Keratinocyte (primary cell): ENCODE measurements at regions not wholly inside any gene's neighbourhood (a gene's known extent, or its start where the extent isn't known, plus 50 kb on each side); places are given as distances from the start of the nearest gene placed in this dataset.
"Not testable (repeated sequence)": the region's sequence is repeated elsewhere in the genome, so short reads cannot be mapped to it uniquely, and the experiment has no call there.

ENCODE experiments used
- DNase-seq: peaks from one replicate; pipeline ENCODE4 v3.0.0-alpha.2; 2011; ENCODE audit warnings: low read depth, missing footprints, low spot score
- FAIRE-seq: peaks from 2 replicates; lab custom pipeline; 2011; peaks lifted over from hg19 to GRCh38; lab: Jason Lieb, UNC
- H2AFZ ChIP-seq: 2 replicates; pipeline ENCODE4 v1.6.0; 2012; ENCODE audit warnings: low read length, control low read depth, inconsistent platforms; ENCODE audit not compliant: control insufficient read depth
- H3K27ac ChIP-seq: 2 replicates; pipeline ENCODE4 v1.5.1; 2011; ENCODE audit warnings: low read length; ENCODE audit not compliant: control insufficient read depth, insufficient read depth
- H3K27me3 ChIP-seq: 3 replicates; pipeline ENCODE4 v1.6.0; 2011; ENCODE audit warnings: low read length; ENCODE audit not compliant: control insufficient read depth, insufficient read depth; ENCODE audit errors: extremely low read depth
- H3K36me3 ChIP-seq, 2 experiments: 2 replicates in 1 of 2; 3 replicates in 1 of 2; pipeline ENCODE4 v1.5.1; 2011; ENCODE audit warnings: low read length in 2 of 2, mild to moderate bottlenecking in 1 of 2; ENCODE audit not compliant: control insufficient read depth in 2 of 2, insufficient read depth in 2 of 2; ENCODE audit errors: extremely low read depth in 1 of 2
- H3K4me1 ChIP-seq: 3 replicates; pipeline ENCODE4 v1.5.1; 2011; ENCODE audit warnings: low read length; ENCODE audit not compliant: control insufficient read depth, insufficient read depth; ENCODE audit errors: extremely low read depth
- H3K4me2 ChIP-seq: 3 replicates; pipeline ENCODE4 v1.6.0; 2011; ENCODE audit warnings: low read depth, low read length; ENCODE audit not compliant: control insufficient read depth, insufficient read depth; ENCODE audit errors: extremely low read depth
- H3K4me3 ChIP-seq, 3 experiments: fragments of 200-600 bp in 1 of 3; sonication (generic) in 1 of 3; 2 replicates in 2 of 3; 3 replicates in 1 of 3; pipeline ENCODE4 v1.5.1; 2011 to 2016; ENCODE audit warnings: low read length in 3 of 3, mild to moderate bottlenecking in 3 of 3, control low read depth in 2 of 3, inconsistent platforms in 1 of 3, low read depth in 1 of 3, mixed read lengths in 1 of 3, mixed run types in 1 of 3, moderate library complexity in 1 of 3; ENCODE audit not compliant: control insufficient read depth in 2 of 3, insufficient read depth in 2 of 3; ENCODE audit errors: extremely low read depth in 1 of 3
- H3K79me2 ChIP-seq: 2 replicates; pipeline ENCODE4 v1.6.0; 2012; ENCODE audit warnings: low read length; ENCODE audit not compliant: control insufficient read depth, insufficient read depth
- H3K9ac ChIP-seq: 3 replicates; pipeline ENCODE4 v1.6.0; 2011; ENCODE audit warnings: low read length; ENCODE audit not compliant: control insufficient read depth, insufficient read depth; ENCODE audit errors: extremely low read depth
- H3K9me1 ChIP-seq: 3 replicates; pipeline ENCODE4 v1.6.0; 2011; ENCODE audit warnings: low read length; ENCODE audit not compliant: control insufficient read depth, insufficient read depth; ENCODE audit errors: extremely low read depth
- H3K9me3 ChIP-seq: 2 replicates; pipeline ENCODE4 v1.5.1; 2012; ENCODE audit warnings: low read depth, low read length; ENCODE audit not compliant: control insufficient read depth
- H4K20me1 ChIP-seq: 3 replicates; pipeline ENCODE4 v1.6.0; 2011; ENCODE audit warnings: low read length; ENCODE audit not compliant: control insufficient read depth, insufficient read depth; ENCODE audit errors: extremely low read depth
- CTCF ChIP-seq, 3 experiments: IDR thresholded peaks in 1 of 3; conservative IDR thresholded peaks in 1 of 3; optimal IDR thresholded peaks in 1 of 3; 2 replicates in 2 of 3; 3 replicates in 1 of 3; pipeline versions ENCODE3 to v1.5.1; 2011; ENCODE audit warnings: low read length in 3 of 3, mild to moderate bottlenecking in 3 of 3, moderate library complexity in 2 of 3, control low read depth in 1 of 3, inconsistent platforms in 1 of 3; ENCODE audit not compliant: insufficient read depth in 2 of 3; ENCODE audit errors: extremely low read depth in 1 of 3
- EZH2 ChIP-seq: IDR thresholded peaks from one replicate; pipeline ENCODE4 v1.6.1; 2012; ENCODE audit warnings: inconsistent platforms, mild to moderate bottlenecking, low read length, moderate library complexity
- dilution Hi-C: fragments of 300-500 bp; cut with MboI; formaldehyde crosslinking; loops from one replicate; pipeline ENCODE4 v1.7.0; 2020; ENCODE audit warnings: low sequenced_read_pairs; ENCODE audit not compliant: extremely low pct_ligation_motif_present

- Histone ChIP-seq H3K36me3 (no peaks in the 10 kb centered on the region), H4K20me1 (no peaks in the 10 kb centered on the region), H3K9ac (no peak overlapping the region), H3K4me2 (peak overlapping the region; percentile 14), H3K27ac (no peak overlapping the region), H2AFZ (no peak overlapping the region), H3K9me1 (no peaks in the 10 kb centered on the region), H3K27me3 (peaks cover 5% of the 10 kb centered on the region), H3K4me3 (no peak overlapping the region), H3K4me1 (no peaks in the 10 kb centered on the region), H3K9me3 (no peaks in the 10 kb centered on the region), H3K79me2 (no peaks in the 10 kb centered on the region)
- FAIRE-seq (peak; percentile 83), DNase-seq (no peak)
- TF ChIP-seq EZH2 (no peak), CTCF (optimal IDR thresholded peaks at IDR 0.05 in 1 of 3, IDR thresholded peaks at IDR 0.05 in 1 of 3, conservative IDR thresholded peaks at IDR 0.05 in 1 of 3; ENCODE audit: extremely low read depth in 1 of 3, insufficient read depth in 2 of 3, low read length in 3 of 3) (peak; percentile 97 to 100 (median 99))
- dilution Hi-C loops, result no loop called here
Measured at GRCh38 chr2:7097353-7097895, 180.2 kb downstream of the RNF144A start.

GRCh38 chr2:7098816-7099215, 181.6 kb downstream of the RNF144A start:
- no peak for FAIRE-seq
- Histone ChIP-seq H3K9me3 (no peaks in the 10 kb centered on the region), H3K4me2 (no peak overlapping the region), H3K27me3 (peaks cover 5% of the 10 kb centered on the region), H3K9ac (no peak overlapping the region), H2AFZ (no peak overlapping the region), H3K4me1 (no peaks in the 10 kb centered on the region), H3K4me3 (no peak overlapping the region), H3K36me3 (no peaks in the 10 kb centered on the region), H3K79me2 (no peaks in the 10 kb centered on the region), H4K20me1 (no peaks in the 10 kb centered on the region), H3K27ac (no peak overlapping the region), H3K9me1 (no peaks in the 10 kb centered on the region)
- dilution Hi-C loops, result no loop called here
- TF ChIP-seq CTCF (optimal IDR thresholded peaks at IDR 0.05 in 1 of 3, IDR thresholded peaks at IDR 0.05 in 1 of 3, conservative IDR thresholded peaks at IDR 0.05 in 1 of 3; ENCODE audit: extremely low read depth in 1 of 3, insufficient read depth in 2 of 3, low read length in 3 of 3), result no peak
- no peak for TF ChIP-seq EZH2
- DNase-seq, result no peak

GRCh38 chr2:7099687-7100086, 182.5 kb downstream of the RNF144A start:
- H3K27ac ChIP-seq, H3K9me1 ChIP-seq, DNase-seq, dilution Hi-C loops, H2AFZ ChIP-seq, H3K4me3 ChIP-seq, H4K20me1 ChIP-seq, H3K9me3 ChIP-seq, H3K4me2 ChIP-seq, H3K79me2 ChIP-seq, H3K36me3 ChIP-seq, H3K27me3 ChIP-seq, H3K4me1 ChIP-seq, FAIRE-seq, H3K9ac ChIP-seq: not testable (repeated sequence)
